Loucy (cell line): ENCODE measurements at regions not wholly inside any gene's neighbourhood (a gene's known extent, or its start where the extent isn't known, plus 50 kb on each side); places are given as distances from the start of the nearest gene placed in this dataset.

Experiments
- H2AFZ ChIP-seq: fragments of 200-600 bp; sonication (generic); 2 replicates; pipeline ENCODE4 v1.6.0; 2016; ENCODE audit warnings: antibody characterized with exemption, mild to moderate bottlenecking, low read length, moderate library complexity
- H3F3A ChIP-seq: fragments of 200-600 bp; 2 replicates; pipeline ENCODE4 v1.6.0; 2016; ENCODE audit warnings: antibody characterized with exemption, low read depth, mild to moderate bottlenecking
- H3K27me3 ChIP-seq: fragments of 200-600 bp; sonication (generic); 2 replicates; pipeline ENCODE4 v1.6.1; 2014; ENCODE audit warnings: low read length, mild to moderate bottlenecking; ENCODE audit not compliant: insufficient read depth, poor library complexity, severe bottlenecking
- H3K36me3 ChIP-seq: fragments of 200-600 bp; sonication (generic); 2 replicates; pipeline ENCODE4 v1.6.1; 2016; ENCODE audit warnings: low read length; ENCODE audit not compliant: insufficient read depth
- H3K4me1 ChIP-seq: fragments of 200-600 bp; sonication (generic); 2 replicates; pipeline ENCODE4 v1.5.1; 2014; ENCODE audit warnings: low read length, mild to moderate bottlenecking; ENCODE audit not compliant: insufficient read depth, poor library complexity, severe bottlenecking
- H3K4me2 ChIP-seq: fragments of 200-600 bp; sonication (generic); 2 replicates; pipeline ENCODE4 v1.6.0; 2014; ENCODE audit warnings: antibody characterized with exemption, low read length, low read depth, mild to moderate bottlenecking; ENCODE audit not compliant: poor library complexity, severe bottlenecking
- H3K4me3 ChIP-seq: fragments of 200-600 bp; sonication (generic); 2 replicates; pipeline ENCODE4 v1.5.1; 2014; ENCODE audit warnings: low read length, mild to moderate bottlenecking, mixed read lengths; ENCODE audit not compliant: poor library complexity, severe bottlenecking
- H3K79me2 ChIP-seq: fragments of 200-600 bp; sonication (generic); 2 replicates; pipeline ENCODE4 v1.6.1; 2014; ENCODE audit warnings: low read length; ENCODE audit not compliant: insufficient read depth
- H3K9ac ChIP-seq: fragments of 200-600 bp; sonication (generic); 2 replicates; pipeline ENCODE4 v1.6.0; 2014; ENCODE audit warnings: mild to moderate bottlenecking, low read depth, low read length, moderate library complexity; ENCODE audit not compliant: poor library complexity, severe bottlenecking
- H3K9me2 ChIP-seq: fragments of 200-600 bp; sonication (generic); replicated peaks from 2 replicates; pipeline ENCODE4 v1.6.1; 2016; ENCODE audit warnings: low read depth, low read length, mixed read lengths
- H3K9me3 ChIP-seq: fragments of 200-600 bp; sonication (generic); 2 replicates; pipeline ENCODE4 v1.6.1; 2014; ENCODE audit warnings: mild to moderate bottlenecking, antibody characterized with exemption, low read length, low read depth; ENCODE audit not compliant: insufficient read depth
- H4K20me1 ChIP-seq: fragments of 200-600 bp; sonication (generic); 2 replicates; pipeline ENCODE4 v1.6.0; 2014; ENCODE audit warnings: antibody characterized with exemption, low read length, mild to moderate bottlenecking; ENCODE audit not compliant: insufficient read depth, poor library complexity, severe bottlenecking
- EZH2phosphoT487 ChIP-seq: fragments of 200-600 bp; IDR thresholded peaks from 2 replicates; pipeline ENCODE4 v1.6.1; 2018; ENCODE audit warnings: antibody characterized with exemption, mild to moderate bottlenecking, moderate library complexity, borderline replicate concordance
- TF ChIP-seq, protein P1 (sequence below): fragments of 200-600 bp; sonication (generic); conservative IDR thresholded peaks from 2 replicates; pipeline ENCODE4 v1.5.1; 2014; ENCODE audit warnings: mild to moderate bottlenecking, antibody characterized with exemption, low read length

DNA sequence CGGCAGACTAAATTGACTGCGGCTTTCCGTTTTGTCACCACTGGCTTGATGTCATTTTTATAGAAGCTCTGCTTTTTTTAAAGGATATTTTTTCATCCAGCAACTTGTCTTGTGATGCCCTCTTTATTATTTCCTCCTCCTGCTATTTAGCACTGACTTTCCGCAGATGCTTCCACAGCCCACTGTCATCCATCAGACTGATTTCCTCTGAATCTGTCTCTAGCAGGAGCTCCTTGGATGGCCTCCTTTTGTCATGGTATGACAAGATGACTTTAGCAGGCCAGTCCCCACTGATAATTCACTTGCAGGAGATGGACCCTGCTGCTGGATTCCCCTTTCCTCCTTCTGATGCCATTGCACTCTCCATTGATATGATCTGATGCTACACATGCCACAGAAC, 454.6 kb downstream of the TSN start:
- Histone ChIP-seq H3F3A (no peaks in the 10 kb centered on the region), H3K9ac (no peak overlapping the region), H2AFZ (no peak overlapping the region), H4K20me1 (no peaks in the 10 kb centered on the region), H3K4me1 (no peaks in the 10 kb centered on the region), H3K79me2 (no peaks in the 10 kb centered on the region), H3K9me3 (no peaks in the 10 kb centered on the region), H3K27me3 (no peaks in the 10 kb centered on the region), H3K36me3 (no peaks in the 10 kb centered on the region), H3K4me3 (no peak overlapping the region), H3K4me2 (no peak overlapping the region), H3K9me2 (no peaks in the 10 kb centered on the region)
- TF ChIP-seq, protein P1, sequence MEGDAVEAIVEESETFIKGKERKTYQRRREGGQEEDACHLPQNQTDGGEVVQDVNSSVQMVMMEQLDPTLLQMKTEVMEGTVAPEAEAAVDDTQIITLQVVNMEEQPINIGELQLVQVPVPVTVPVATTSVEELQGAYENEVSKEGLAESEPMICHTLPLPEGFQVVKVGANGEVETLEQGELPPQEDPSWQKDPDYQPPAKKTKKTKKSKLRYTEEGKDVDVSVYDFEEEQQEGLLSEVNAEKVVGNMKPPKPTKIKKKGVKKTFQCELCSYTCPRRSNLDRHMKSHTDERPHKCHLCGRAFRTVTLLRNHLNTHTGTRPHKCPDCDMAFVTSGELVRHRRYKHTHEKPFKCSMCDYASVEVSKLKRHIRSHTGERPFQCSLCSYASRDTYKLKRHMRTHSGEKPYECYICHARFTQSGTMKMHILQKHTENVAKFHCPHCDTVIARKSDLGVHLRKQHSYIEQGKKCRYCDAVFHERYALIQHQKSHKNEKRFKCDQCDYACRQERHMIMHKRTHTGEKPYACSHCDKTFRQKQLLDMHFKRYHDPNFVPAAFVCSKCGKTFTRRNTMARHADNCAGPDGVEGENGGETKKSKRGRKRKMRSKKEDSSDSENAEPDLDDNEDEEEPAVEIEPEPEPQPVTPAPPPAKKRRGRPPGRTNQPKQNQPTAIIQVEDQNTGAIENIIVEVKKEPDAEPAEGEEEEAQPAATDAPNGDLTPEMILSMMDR, result no peak
- no peak for TF ChIP-seq EZH2phosphoT487

DNA sequence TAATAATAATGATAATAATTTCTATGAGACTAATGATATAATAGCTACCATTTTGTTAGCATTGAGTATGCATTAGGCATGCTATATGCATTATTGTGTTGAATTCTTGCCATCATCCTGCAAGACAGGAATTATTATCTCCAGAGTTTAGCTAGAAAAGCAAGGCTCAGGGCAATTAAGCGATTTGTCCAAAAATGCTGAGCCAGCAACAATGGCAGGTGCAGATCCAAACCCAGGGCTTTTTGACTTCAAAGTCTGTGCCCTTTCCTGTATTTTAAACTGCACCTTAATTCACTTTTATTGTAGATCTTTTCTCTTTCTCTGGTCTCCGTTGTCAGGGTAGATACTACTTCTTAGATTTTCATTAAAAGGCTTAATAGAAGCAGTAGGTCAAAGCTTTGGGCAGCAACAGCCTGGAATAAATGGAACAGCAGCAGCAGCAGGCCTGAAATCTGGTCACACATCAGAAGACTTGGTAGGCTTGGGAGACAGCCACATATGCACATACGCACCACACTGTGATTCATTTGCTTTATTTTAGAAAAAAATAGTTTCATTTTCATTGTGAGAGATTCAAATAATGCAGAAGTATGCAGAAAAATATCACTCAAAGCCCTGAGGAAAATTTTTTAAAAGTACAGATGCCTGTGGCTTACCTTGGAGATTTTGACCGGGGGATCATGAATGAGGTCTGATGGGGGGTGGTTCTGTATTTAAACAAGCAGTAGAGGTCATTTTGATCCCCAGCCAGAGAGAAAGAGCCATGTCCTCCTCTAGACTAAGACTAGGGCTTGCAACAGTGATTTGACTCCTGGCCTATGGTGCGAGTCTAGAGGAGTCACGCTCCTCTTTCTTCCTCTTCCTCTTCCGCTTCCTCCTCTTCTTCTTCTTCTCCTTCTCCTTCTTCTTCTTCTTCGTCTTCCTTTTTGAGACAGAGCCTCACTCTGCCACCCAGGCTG, 455.7 kb downstream of the TSN start:
- Histone ChIP-seq H2AFZ (no peak overlapping the region), H3K9me3 (no peaks in the 10 kb centered on the region), H3K4me3 (no peak overlapping the region), H3K9ac (no peak overlapping the region), H3K9me2 (no peaks in the 10 kb centered on the region), H4K20me1 (no peaks in the 10 kb centered on the region), H3K36me3 (no peaks in the 10 kb centered on the region), H3K4me2 (no peak overlapping the region), H3F3A (no peaks in the 10 kb centered on the region), H3K4me1 (no peaks in the 10 kb centered on the region), H3K27me3 (no peaks in the 10 kb centered on the region), H3K79me2 (no peaks in the 10 kb centered on the region)
- TF ChIP-seq, protein P1, result no peak
- no peak for TF ChIP-seq EZH2phosphoT487

DNA sequence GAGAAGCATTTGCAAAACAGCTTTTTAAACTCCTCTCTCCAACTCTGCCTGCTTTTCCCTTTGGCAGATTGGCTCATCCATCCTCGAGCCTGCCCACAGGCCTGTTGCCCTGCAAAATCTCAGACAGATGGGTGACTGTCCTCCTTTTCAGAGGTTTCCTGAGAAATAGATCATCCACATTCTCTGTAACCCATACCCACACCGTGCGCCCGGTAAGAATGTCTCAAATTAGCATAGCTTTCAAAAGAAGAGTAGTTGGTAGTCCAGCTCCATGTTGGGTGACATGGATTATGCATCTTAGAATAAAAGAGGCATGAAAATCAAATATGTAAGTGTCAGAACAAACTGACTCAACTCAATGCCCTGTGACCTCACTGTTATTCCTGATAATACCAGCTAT, 457.9 kb downstream of the TSN start:
- no peaks in the 10 kb centered on the region for H3K4me1 ChIP-seq
- H3K9ac ChIP-seq, result no peak overlapping the region
- H3F3A ChIP-seq, result no peaks in the 10 kb centered on the region
- no peak for TF ChIP-seq EZH2phosphoT487
- TF ChIP-seq, protein P1, result no peak
- no peaks in the 10 kb centered on the region for H4K20me1 ChIP-seq
- no peaks in the 10 kb centered on the region for H3K9me3 ChIP-seq
- H3K36me3 ChIP-seq, result no peaks in the 10 kb centered on the region
- H3K79me2 ChIP-seq, result no peaks in the 10 kb centered on the region
- H2AFZ ChIP-seq, result no peak overlapping the region
- no peaks in the 10 kb centered on the region for H3K27me3 ChIP-seq
- H3K9me2 ChIP-seq, result no peaks in the 10 kb centered on the region
- no peak overlapping the region for H3K4me3 ChIP-seq
- H3K4me2 ChIP-seq, result no peak overlapping the region
